Spleen (tissue), 7 donors: ENCODE measurements at regions not wholly inside any gene's neighbourhood (a gene's known extent, or its start where the extent isn't known, plus 50 kb on each side); places are given as distances from the start of the nearest gene placed in this dataset.

Experiments
- CTCF ChIP-seq, 11 experiments: fragments of 200-600 bp in 7 of 11; fragments of 450-650 bp in 4 of 11; sonication (generic) in 4 of 11; IDR thresholded peaks in 8 of 11; conservative IDR thresholded peaks in 3 of 11; 1 replicate in 7 of 11; 2 replicates in 4 of 11; pipeline versions ENCODE4 v1.4.0 to v1.8.0; 2016 to 2021; ENCODE audit warnings: antibody characterized with exemption in 11 of 11, inconsistent platforms in 4 of 11, mild to moderate bottlenecking in 1 of 11
- POLR2A ChIP-seq, 3 donors: fragments of 450-650 bp; IDR thresholded peaks; one replicate each; pipeline ENCODE4 v1.5.1; 2017; ENCODE audit warnings: antibody characterized with exemption in 3 of 3, mild to moderate bottlenecking in 1 of 3
- POLR2AphosphoS5 ChIP-seq, 3 donors: sonication (generic); formaldehyde crosslinking; IDR thresholded peaks; one replicate each; pipeline ENCODE4 v1.5.1; 2017; ENCODE audit warnings: antibody characterized with exemption in 3 of 3
- donor health status: DM: no; HTN: no; CAD: no; lungs with moderate emphysema.
- donor health status: DM: no; HTN: no; CAD: no.
- donor health status: DM: no; HTN: no; CAD: no.

DNA sequence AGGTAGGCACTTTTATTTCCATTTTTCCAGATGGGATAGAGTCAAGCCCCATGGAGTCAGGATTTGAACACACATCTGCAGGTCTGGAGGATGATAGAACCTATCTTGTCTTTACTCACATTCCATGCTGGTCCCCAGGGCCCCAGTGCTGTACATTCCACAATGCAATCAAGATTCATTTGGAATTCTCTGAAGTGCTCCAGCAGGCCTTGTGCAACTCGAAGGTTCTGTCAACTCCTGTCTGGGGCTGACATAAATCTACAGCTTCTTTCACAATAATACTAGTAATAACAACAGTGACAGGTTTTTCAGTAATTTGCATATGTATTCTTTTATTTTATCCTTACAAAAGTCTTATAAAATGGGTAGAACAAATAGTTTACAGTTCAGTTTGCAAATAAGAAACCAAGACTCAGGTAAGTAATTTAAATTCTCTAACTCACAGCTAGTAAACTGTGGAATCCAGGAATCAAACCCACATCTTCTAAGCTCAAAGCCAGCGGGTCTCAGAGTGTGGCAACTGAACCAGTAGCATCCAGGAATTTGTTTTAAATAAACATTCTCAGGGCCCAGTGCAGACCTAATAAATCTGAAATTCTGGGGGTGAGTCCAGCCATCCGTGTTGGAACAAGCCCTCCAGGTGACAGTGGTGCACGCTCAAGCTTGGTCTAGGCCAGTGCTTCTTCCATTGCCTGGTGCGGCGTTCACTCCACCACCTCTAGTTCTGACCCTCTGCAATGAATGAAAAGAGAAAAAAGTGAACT lies 137.0 kb upstream of the TNFAIP3 start:
- TF ChIP-seq CTCF (IDR thresholded peaks at IDR 0.05 in 8 of 11, conservative IDR thresholded peaks at IDR 0.05 in 3 of 11) (no peak), POLR2A (IDR thresholded peaks at IDR 0.05) (no peak), POLR2AphosphoS5 (IDR thresholded peaks at IDR 0.05) (no peak)
